HG02678 (cell line): ENCODE measurements at regions not wholly inside any gene's neighbourhood (a gene's known extent, or its start where the extent isn't known, plus 50 kb on each side); places are given as distances from the start of the nearest gene placed in this dataset.

Source experiments
- ATAC-seq: cut with Tn5 transposase; IDR thresholded peaks from one replicate; pipeline ENCODE4 v1.9.1; 2021; ENCODE audit warnings: mild to moderate bottlenecking, moderate library complexity; ENCODE audit not compliant: unreplicated experiment

DNA sequence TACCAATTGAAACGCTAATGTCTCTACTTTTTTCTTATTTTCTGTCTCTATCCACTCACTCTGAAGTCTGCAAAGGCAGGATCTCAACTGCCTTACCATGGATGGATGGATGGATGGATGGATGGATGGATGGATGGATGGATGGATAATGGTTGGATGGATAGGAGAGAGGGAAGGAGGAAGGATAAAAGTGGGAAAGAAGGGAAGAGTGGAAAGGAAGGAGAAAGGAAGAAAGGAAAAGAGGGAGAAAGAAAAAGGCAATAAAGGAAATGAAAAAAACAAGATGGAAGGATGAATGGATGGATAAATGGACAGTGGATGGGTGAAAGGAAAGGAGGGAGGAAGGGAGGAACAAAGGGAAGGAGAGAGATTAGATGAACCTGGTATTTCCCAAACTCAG, 506.0 kb downstream of the MN1 start:
- no peak for ATAC-seq

DNA sequence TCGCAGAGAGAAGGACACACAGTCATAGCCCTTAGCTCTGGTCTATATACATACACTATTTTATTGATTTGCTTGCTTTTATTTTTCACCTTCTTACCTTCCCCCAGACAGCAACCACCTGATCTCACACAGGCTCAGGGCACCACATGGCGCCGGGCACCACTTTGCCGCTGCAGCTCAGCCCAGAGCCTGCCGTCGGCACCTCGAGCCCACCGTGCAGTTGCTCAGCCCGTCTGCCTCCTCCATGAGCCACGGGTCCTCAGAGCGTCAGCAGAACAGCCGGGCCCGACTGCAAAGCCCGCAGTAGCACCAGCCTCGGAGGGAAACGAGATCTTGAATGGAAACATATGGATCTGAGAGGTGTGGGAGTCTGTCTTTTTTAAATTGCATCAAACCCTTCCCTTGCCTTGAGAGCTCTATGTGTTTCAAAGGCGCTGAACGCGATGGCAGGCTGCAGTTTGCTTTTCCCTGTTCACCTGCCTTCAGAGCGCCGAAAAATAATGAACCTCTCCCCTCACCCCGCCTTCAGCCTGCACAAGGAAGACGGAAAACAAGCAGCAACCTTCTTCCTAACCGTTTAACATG, 505.4 kb downstream of the MN1 start:
- no peak for ATAC-seq

DNA sequence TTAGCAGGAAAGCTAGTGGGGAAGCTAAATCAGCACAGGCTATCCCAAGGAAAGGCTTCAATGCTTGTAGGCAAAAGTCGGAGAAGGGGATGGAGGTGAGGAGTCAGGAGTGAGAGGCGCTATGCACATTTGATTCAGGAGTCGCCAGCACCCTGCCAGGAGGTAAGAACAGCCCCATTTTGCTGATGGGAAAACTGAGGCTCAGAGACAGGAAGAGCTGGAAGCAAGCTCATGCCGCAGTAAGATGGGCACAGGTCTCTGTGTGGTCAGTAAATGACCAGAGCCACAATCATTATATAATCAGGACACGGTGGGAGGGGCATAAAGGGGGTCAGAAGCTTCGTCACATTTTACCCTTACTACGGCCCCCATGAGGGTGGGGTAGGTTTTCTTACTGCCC, 504.4 kb downstream of the MN1 start:
- no peak for ATAC-seq

DNA sequence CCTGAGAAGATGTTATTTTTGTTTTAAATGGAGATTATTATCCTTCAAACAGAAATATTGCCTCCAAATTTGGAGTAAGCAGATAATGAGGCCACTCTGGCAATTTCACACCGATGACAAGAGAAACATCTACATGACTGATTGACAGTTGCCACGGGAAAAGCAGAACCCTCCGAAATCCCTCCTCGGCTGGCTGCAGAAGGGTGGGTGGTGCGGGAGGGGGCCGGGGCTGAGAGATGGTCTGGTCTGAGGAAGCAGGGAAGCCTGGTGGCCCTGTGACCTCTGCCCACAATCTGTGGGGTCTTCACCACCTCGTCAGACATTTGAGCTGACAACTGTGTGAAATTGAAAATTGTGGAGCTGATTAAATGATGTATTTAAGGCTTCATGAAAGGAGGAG, 503.2 kb downstream of the MN1 start:
- ATAC-seq, result no peak

DNA sequence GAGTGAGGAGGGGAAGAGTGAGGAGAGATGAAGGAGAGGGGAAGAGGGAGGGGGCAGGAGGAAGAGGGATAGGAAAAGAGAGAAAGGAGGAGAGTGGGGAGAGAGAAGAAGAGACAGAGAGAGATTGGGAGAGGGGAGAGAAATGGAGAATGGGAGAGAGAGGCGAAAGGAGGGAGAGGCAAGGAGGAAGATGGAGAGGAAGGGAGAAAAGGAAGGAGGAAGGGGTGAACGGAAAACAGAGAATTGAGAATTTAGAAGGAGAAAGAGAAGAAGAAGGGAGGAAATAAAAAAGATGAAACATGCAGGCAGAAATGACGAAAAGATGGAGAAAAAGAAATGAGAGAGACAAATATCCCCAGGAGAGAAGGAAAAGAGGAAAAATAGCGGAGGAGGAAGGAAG, 502.8 kb downstream of the MN1 start:
- ATAC-seq, result no peak

DNA sequence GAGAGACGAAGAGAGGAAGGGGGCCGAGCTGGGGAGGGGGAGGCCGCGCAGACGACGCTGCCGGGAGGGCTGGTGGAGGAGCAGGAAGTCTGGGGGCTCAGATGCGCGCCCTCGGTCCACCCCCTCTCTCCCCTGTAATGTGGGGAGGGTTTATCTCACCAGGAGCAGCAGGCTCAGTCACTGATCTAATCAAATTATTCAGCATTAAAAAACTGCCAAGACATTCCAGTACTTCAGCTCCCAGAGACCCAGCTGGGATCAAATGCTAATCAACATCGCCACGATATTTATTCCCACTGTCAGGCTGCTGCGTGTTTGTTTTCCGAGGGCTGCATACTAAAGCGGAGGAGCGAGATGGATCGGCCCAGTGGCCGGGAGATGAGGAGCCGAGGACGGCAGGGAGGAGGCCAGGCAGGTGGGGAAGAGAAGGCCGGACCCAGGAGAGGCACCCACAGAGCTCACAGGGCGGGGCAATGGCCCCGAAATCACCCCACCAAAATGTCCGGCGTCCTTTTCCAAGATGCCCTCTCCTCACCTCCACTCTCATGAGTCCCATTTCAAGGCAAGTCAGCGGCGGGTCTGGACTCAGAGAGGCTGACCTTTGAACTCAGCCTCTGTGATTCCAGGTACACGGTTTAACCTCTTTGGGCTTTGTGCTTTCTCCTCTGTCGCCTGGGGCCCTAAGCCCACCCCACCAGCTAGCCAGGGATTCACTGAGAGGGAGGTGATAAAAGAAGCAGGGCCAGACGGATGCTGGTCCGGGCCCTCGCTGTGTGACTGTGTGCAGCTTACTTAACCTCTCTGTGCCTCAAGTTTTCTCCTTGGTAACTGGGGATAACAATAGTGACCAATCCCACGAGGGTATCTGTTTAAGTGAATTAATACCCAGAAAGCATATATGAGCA, 502.1 kb downstream of the MN1 start:
- no peak for ATAC-seq

DNA sequence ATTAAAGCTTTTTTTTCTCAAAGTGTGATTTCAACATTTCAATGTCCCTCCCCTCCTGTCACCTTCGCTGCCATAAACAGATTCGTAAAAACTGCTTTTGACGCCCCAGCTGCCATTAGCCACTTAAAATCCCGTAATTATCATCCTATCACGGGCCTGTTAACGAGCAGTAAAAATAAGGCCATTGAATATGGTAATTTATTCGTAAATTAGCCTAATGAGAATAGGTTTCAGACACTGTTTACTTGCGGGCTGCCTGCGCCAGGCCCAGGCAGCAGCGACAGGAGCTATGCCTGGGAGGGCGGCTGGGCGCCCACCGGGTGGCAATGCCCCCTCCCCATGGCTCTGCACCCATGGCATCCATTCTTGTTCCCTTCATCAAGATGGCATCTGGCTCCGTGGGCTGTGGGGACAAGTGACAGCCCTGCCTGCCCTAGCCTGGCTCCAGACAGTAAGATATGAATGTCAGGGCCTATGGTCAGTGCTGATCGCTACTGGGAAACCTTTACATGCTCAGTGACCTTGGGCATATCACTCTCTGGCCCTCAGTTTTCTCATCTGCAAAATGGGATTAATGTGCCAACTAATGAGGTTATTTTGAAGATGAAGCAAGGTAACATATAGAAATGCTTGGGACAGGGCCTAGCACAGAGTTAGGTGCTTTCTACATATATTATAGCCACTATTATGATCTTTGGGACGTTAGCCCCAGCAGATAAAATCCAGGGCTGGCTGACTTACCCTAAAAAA, 500.8 kb downstream of the MN1 start:
- no peak for ATAC-seq

DNA sequence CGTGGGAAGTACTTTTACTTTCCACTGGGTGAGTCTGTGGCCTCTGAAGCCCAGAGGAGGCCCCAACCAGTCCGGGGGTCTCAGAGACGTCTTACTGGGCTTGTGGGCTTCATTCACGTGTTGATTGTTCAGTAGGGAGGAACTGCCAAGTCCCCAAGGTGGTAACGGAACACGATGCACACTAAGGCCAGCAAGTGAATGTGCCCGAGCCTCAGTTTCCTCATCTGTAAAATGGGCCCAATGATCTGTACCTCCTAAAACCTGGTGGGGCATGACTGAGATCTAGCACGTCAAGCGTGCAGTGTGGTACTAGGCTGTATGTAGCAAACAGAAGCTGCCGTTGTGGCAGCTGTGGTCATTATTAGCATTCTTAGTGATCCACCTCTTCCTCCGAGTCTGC, 499.1 kb downstream of the MN1 start:
- ATAC-seq, result no peak

DNA sequence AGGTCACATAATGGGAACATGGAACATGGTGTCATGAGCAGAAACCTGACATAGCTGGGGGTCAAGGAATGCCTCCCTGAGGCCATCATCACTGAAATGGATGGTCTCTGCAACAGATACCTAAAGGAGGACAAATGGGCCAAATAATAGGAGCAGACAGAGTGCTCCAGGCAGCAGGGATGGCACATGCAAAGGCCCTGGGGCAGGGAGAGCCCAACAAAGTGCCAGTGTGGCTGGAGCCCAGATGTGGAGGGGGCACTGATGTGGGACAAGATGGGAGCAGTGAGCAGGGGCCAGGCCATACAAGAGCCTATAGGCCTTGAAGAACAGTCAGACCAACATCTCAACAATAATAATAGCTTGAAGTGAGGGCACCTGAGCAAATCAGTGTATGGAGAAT, 497.8 kb downstream of the MN1 start:
- ATAC-seq, result no peak

DNA sequence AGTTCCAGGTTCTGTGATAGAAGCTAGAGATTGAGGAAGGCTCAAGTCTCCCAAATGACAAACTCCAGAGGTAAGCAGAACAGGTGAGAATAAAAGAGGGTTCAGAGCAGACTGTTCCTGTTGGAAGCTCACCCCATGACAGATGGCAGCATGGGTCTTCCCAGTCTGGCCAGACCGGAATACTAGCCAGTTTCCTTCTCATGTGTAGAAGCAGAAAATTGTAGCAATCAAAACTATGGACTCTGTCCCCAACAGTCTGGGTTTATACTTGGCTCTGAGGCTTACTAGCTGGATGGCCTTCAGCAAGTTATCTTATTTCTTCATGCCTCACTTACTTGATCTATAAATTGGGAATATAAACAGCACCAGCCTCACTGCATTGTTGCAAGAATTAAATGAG, 494.8 kb downstream of the MN1 start:
- no peak for ATAC-seq

DNA sequence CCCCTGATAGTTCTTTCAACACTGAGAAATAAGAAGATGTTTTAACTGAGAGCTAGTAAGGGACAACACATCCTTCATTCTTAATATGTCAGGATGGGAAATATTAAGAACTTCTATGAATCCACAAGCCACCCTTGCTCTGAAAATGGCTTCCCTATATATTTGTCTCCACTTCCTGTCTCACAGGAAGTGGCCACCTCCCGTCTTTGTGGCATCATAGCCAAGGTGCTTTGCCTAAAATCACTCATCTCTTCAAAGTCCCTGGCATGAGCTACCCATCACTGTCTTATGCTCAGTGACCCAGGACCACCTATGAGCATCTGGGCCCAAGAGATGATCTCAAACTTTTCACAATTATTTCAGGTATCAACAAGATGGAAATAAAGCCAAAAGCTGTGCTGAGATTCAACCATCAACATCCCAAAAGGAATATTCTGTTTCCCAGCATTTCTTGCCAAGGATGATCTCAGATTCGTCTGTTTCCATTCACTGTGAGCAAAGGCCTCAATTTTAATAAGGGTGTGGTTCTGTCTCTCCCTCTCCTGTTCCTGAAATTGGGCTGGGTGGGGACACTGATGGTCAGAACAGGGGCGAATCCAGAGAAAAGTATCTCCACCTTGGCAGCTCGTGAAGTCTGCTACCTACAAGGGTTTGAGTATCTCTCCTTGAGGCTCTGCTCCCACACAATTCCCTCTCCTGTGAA, 493.9 kb downstream of the MN1 start:
- ATAC-seq, result no peak

DNA sequence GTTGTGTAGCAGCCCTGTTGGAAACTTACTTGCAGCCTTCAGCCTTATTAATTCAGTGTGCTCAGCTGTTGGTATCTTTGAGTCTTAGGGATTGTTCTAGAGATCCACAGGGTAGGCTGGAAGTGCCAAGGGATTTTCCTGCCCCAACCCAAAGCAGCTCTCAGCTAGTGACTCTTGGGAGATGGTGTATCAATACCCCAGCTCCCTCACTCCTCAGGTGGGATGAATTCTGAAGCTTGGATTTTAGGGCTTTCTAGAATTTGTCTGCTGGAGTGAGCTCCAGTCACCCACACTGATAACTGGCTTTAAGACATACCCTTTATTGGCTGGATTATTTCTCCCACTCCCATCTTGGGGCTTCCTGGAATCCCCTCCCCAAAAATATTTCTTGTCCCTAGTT, 493.0 kb downstream of the MN1 start:
- no peak for ATAC-seq

DNA sequence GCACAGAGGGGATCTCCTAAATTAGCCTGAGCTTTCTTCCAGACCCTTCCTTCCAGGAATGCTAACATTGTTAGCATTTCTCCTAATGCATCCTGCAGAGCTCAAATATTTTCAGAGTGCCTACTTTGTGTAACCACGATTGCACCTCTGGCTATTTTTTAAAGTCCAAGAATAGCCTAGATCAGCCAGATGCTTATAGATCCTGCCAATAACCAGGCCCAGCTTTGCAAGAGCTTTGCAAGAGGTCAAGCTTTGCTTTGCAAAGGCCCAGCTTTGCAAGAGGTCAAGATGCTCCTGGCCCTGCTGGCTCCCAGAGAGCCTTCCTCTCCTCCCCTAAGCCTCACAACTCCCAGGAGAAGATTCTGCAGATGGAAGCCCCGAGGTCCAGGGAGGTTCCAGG, 491.9 kb downstream of the MN1 start:
- ATAC-seq, result no peak

DNA sequence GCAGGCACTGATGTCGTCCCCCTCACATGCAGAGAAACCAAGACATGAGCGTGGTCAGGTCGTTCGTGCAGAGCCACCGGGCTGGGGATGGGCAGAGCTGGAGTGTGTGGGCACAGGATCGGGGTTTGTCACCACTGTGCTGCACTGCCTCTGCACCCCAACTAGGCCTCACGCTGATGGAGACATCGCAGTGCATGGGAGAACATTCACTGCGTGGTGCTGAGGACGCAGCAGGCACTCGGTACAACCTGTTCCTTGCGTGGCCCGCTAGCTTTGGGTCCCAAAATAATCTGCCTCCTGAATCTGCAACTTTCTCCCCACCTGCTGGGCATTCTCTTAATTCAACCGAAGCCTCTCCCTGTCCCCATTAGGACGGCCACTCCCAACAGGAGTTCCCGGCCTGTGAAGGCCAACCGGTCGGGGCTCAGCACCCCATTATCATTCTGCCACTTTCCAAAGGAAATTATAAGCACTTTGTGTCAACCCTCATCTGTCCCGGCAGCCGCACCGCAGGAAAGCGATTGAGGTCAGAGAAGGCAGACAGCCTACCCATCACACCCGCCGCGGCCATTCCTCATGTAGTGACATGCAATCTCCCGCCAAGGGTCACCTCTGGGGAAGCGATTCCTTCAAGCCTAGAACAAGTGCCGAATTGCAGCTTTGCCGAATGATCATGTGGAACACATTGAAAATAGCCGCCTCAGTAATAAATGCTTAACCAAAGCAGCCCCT, 490.4 kb downstream of the MN1 start:
- ATAC-seq, result no peak

DNA sequence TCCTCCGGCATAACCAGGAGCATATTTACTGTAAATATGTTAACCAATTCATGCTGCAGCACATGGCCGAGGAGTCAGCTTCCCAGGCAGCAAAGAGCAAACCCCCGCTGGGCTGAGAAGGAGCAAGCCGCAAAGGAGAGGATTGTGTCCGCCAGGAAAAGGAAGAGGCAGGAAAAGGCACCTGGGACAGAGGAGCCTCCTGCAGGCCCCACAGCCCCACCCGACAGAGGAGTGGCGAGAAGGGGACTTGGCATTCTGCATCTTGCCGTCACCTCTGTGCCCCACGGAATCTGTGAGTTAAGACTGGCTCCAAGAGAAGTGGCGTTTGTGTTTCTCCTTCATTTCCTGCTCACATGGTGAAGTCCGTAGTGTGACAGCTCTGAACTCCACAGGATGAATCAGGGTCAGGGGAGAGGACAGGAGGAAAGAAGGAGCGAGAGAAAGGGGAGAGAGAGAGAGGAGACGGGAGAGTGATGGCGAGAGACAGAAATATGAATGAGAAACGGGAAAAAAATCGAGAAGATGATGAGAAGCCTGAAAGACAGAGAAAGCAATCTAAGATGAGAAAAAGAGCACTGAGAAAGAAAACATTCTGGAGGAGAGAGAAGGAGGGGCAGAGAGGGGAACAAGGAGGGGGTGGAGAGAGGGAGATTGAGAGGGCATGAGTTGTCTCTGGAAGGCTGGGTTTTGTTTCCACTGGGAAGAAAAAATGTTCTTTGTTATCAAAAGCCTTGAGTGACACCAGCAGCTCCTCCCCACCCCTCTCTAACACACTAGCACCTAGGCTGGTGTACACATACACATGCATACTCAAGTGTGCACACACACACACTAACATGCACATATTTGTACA, 489.6 kb downstream of the MN1 start:
- no peak for ATAC-seq

DNA sequence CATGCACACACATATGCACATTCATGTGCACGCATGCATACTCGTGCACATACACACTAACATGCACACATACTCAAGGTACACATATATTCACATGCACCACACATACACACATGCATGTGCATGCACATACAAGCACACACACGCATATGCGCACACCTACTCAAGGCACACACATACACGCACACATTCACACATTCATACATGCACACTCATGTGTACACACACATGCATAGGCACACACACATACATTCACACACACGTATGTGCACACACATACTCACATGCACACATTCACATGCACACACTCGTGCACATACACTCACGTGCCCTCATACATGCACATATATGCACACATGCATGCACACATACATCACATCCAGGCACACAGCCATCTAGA, 489.0 kb downstream of the MN1 start:
- ATAC-seq, result no peak

DNA sequence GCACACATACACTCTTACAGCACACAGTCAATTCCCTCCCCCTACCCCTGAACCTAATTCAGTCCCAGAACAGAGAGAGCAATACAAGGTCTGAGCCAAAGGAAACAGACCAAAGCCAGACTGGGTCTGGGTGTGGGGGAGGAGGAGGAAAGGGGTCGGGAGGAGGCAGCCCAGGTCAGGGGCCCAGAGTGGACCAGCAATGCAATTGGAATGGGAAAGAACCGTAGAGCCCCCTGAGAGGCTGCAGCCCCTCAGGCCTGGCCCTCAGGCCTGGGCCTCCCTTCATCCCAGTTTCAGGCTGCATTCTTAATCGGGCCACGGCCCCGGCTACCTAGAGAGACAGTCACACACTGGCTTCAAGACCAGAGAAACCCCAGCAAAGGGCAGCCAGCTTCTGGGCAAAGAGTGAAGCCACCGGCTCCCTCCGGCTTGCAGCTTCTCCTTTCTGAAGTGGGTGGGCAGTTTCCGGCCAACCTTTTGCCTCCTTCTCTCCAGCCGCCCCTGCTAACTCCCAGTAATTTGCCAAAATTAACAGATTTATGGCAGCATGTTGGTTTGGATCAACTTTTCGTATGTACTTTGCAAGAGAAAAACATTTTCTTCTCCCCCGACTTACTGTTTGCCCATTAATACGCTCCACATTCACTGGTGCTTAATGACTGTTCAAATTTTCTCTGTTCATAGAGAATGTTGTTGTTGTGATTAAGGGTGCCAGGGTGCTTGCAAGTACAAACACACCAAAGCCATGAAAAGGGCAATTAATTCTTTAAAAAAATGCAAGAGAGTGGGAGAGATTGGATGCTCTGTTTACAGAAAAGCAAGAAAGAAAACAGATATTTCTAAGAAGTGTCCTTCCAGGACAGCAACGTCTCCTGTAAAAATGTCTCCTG, 488.3 kb downstream of the MN1 start:
- ATAC-seq, result no peak

DNA sequence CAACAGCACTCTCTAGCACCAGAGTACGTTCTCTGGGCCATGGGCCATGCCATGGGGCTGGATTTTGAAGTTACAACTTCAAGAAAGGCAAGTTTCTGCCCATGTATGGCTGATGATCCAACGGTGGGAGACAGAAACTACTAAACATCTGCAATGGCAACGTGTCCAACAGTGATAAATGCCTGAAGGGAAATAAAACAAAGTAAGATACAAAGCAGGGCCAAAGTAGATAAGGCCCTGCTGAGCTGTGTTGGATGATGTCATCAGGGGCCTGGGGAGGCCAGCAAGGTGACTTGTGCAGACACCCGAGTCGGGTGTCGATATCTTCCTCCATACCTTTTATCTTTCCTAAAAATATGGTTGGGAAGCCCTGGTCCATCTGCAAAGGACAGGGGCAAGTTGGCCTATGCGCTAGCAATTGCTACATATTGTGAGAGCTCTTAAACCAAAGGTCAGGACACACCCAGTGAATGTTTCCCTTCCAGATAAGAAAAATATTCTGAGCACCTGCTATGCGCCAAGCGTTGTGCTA, 487.2 kb downstream of the MN1 start:
- ATAC-seq, result no peak

DNA sequence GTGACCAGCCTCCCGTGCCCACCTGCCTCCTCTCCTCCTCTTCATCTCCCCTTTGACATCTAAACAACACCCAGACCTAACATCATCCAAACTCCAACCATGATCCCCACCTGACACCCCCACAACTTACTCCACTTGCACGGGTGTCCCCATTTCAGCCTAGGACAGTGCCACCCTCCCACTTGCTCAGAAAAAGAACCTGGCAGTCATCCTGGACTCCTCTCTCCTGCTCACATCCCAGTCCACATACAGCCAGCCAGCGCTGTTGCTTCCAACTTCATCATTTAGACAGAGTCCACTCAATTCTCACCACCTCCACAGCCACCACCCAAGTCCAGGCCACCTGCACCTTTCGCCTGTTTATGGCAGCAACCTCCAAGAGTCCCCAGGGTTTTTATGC, 485.7 kb downstream of the MN1 start:
- no peak for ATAC-seq
